DMS53 treated with DMSO at 0.1 percent for 48 hours (cell line): ENCODE measurements at regions not wholly inside any gene's neighbourhood (a gene's known extent, or its start where the extent isn't known, plus 50 kb on each side); places are given as distances from the start of the nearest gene placed in this dataset.
"Not testable (repeated sequence)": the region's sequence is repeated elsewhere in the genome, so short reads cannot be mapped to it uniquely, and the experiment has no call there.

ENCODE experiments used
- DNase-seq: peaks from one replicate; lab custom pipeline; 2025; ENCODE audit not compliant: unreplicated experiment; lab: John Stamatoyannopoulos, UW

- no peak for DNase-seq
These were observed 51.3 kb upstream of the CADPS start for GRCh38 chr3:62926494-62926893.

GRCh38 chr3:62928256-62928655, 53.0 kb upstream of the CADPS start:
- DNase-seq, result no peak

GRCh38 chr3:62929771-62930170, 54.6 kb upstream of the CADPS start:
- no peak for DNase-seq

GRCh38 chr3:62935793-62936192, 60.6 kb upstream of the CADPS start:
- no peak for DNase-seq

- no peak for DNase-seq
These were observed 61.5 kb upstream of the CADPS start for GRCh38 chr3:62936626-62937254.

- DNase-seq, result no peak
These were observed 63.4 kb upstream of the CADPS start for GRCh38 chr3:62938583-62938982.

- DNase-seq, result no peak
These were observed 64.5 kb upstream of the CADPS start for GRCh38 chr3:62939707-62940106.

GRCh38 chr3:62940771-62941563, 65.8 kb upstream of the CADPS start:
- no peak for DNase-seq

GRCh38 chr3:62942227-62942626, 67.0 kb upstream of the CADPS start:
- DNase-seq, result no peak

GRCh38 chr3:62942764-62943163, 67.5 kb upstream of the CADPS start:
- DNase-seq, result no peak

- DNase-seq, result no peak
These were observed 73.7 kb upstream of the CADPS start for GRCh38 chr3:62948921-62949320.

- no peak for DNase-seq
These were observed 75.0 kb upstream of the CADPS start for GRCh38 chr3:62950210-62950609.

GRCh38 chr3:62951037-62951613, 75.9 kb upstream of the CADPS start:
- no peak for DNase-seq

GRCh38 chr3:62951880-62952279, 76.7 kb upstream of the CADPS start:
- not testable (repeated sequence) for DNase-seq

- no peak for DNase-seq
These were observed 79.4 kb upstream of the CADPS start for GRCh38 chr3:62954580-62954979.

GRCh38 chr3:62955126-62955525, 79.9 kb upstream of the CADPS start:
- DNase-seq, result no peak

- no peak for DNase-seq
These were observed 81.2 kb upstream of the CADPS start for GRCh38 chr3:62956411-62956810.

- DNase-seq, result no peak
These were observed 86.8 kb upstream of the CADPS start for GRCh38 chr3:62961874-62962556.

- no peak for DNase-seq
These were observed 87.5 kb upstream of the CADPS start for GRCh38 chr3:62962714-62963113.

- no peak for DNase-seq
These were observed 90.1 kb upstream of the CADPS start for GRCh38 chr3:62965311-62965710.

- DNase-seq, result no peak
These were observed 92.9 kb upstream of the CADPS start for GRCh38 chr3:62968128-62968527.

- no peak for DNase-seq
These were observed 95.4 kb upstream of the CADPS start for GRCh38 chr3:62970648-62971047.
